IMR-90 (cell line): ENCODE measurements at regions not wholly inside any gene's neighbourhood (a gene's known extent, or its start where the extent isn't known, plus 50 kb on each side); places are given as distances from the start of the nearest gene placed in this dataset.

Source experiments
- ATAC-seq: fragments of 200-7000 bp; cut with Tn5 transposase; 2 replicates; pipeline ENCODE4 v1.9.1; 2020; ENCODE audit warnings: low read depth, mild to moderate bottlenecking, moderate library complexity
- BruUV-seq: library from RNA; stranded (reverse); fragments of 400-500 nt; replicated peaks from 2 replicates; lab custom pipeline; 2021; lab: Mats Ljungman, UMichigan
- CTCF ChIA-PET: fragments of 300-600 bp; formaldehyde crosslinking; extraction: SDS; loops from one replicate; lab custom pipeline; 2021; ENCODE audit warnings: antibody characterized with exemption; lab: Yijun Ruan, JAX
- POLR2A ChIA-PET: fragments of 300-600 bp; sonication (Branson Sonifier 250); formaldehyde crosslinking; loops from one replicate; lab custom pipeline; 2022; ENCODE audit warnings: antibody characterized with exemption; ENCODE audit not compliant: unreplicated experiment; lab: Charles Lee
- DNase-seq: peaks from one replicate; pipeline ENCODE4 v3.0.0; 2013
- H2AFZ ChIP-seq: replicated peaks from 2 replicates; pipeline ENCODE3; 2013; ENCODE audit warnings: low read length, mild to moderate bottlenecking; ENCODE audit not compliant: poor library complexity
- H2AK5ac ChIP-seq: 2 replicates; pipeline ENCODE4 v1.6.1; 2013; ENCODE audit warnings: low read depth, low read length, inconsistent platforms
- H2AK9ac ChIP-seq: replicated peaks from 2 replicates; pipeline ENCODE3; 2013; ENCODE audit warnings: mild to moderate bottlenecking, low read depth, low read length, moderate library complexity; ENCODE audit not compliant: poor library complexity
- H2BK120ac ChIP-seq: 2 replicates; pipeline ENCODE4 v1.6.1; 2013; ENCODE audit warnings: low read depth, low read length, inconsistent platforms
- H2BK15ac ChIP-seq: 3 replicates; pipeline ENCODE4 v1.6.1; 2013; ENCODE audit warnings: low read depth, low read length, inconsistent platforms
- H2BK20ac ChIP-seq: 2 replicates; pipeline ENCODE4 v1.6.1; 2013; ENCODE audit warnings: low read depth, mild to moderate bottlenecking, inconsistent platforms, low read length, moderate library complexity
- H2BK5ac ChIP-seq: 2 replicates; pipeline ENCODE4 v1.6.1; 2013; ENCODE audit warnings: mild to moderate bottlenecking, low read depth, low read length, inconsistent platforms; ENCODE audit not compliant: poor library complexity, severe bottlenecking
- H3K14ac ChIP-seq: replicated peaks from 2 replicates; pipeline ENCODE4 v1.6.1; 2013; ENCODE audit warnings: low read depth, low read length, inconsistent platforms
- H3K18ac ChIP-seq: 2 replicates; pipeline ENCODE4 v1.6.1; 2013; ENCODE audit warnings: low read depth, low read length, control low read depth
- H3K23ac ChIP-seq: 2 replicates; pipeline ENCODE4 v1.6.1; 2013; ENCODE audit warnings: low read depth, low read length, inconsistent platforms
- H3K27ac ChIP-seq: 2 replicates; pipeline ENCODE4 v1.5.1; 2013; ENCODE audit warnings: mild to moderate bottlenecking, control low read depth, low read length; ENCODE audit not compliant: insufficient read depth
- H3K27me3 ChIP-seq: 2 replicates; pipeline ENCODE4 v1.6.1; 2013; ENCODE audit warnings: low read length; ENCODE audit not compliant: control insufficient read depth, insufficient read depth
- H3K36me3 ChIP-seq: 2 replicates; pipeline ENCODE4 v1.6.1; 2013; ENCODE audit warnings: low read length, mixed read lengths; ENCODE audit not compliant: control insufficient read depth, insufficient read depth
- H3K4ac ChIP-seq: 2 replicates; pipeline ENCODE4 v1.6.1; 2013; ENCODE audit warnings: low read depth, low read length, inconsistent platforms
- H3K4me1 ChIP-seq: 2 replicates; pipeline ENCODE4 v1.6.1; 2013; ENCODE audit warnings: low read length, mixed read lengths; ENCODE audit not compliant: control insufficient read depth, insufficient read depth
- H3K4me2 ChIP-seq: 2 replicates; pipeline ENCODE4 v1.6.1; 2013; ENCODE audit warnings: low read depth, mild to moderate bottlenecking, control low read depth, low read length, moderate library complexity
- H3K4me3 ChIP-seq: 2 replicates; pipeline ENCODE4 v1.5.1; 2013; ENCODE audit warnings: low read depth, mild to moderate bottlenecking, control low read depth, low read length, moderate library complexity; ENCODE audit not compliant: insufficient read depth
- H3K56ac ChIP-seq: 2 replicates; pipeline ENCODE4 v1.6.1; 2013; ENCODE audit warnings: low read length, inconsistent platforms; ENCODE audit not compliant: insufficient read depth; ENCODE audit errors: extremely low read depth
- H3K79me1 ChIP-seq, 2 experiments: 2 replicates each; pipeline ENCODE4 v1.6.1; 2013; ENCODE audit warnings: low read length in 2 of 2, inconsistent platforms in 1 of 2, low read depth in 1 of 2
- H3K9ac ChIP-seq: 2 replicates; pipeline ENCODE4 v1.6.1; 2013; ENCODE audit warnings: low read depth, low read length, control low read depth
- H3K9me1 ChIP-seq: 2 replicates; pipeline ENCODE4 v1.6.1; 2013; ENCODE audit warnings: low read length, inconsistent platforms; ENCODE audit not compliant: insufficient read depth
- H3K9me3 ChIP-seq: 2 replicates; pipeline ENCODE4 v1.6.1; 2013; ENCODE audit warnings: low read length; ENCODE audit not compliant: control insufficient read depth, insufficient read depth
- H4K20me1 ChIP-seq: 2 replicates; pipeline ENCODE4 v1.6.1; 2013; ENCODE audit warnings: low read length, inconsistent platforms; ENCODE audit not compliant: insufficient read depth
- H4K5ac ChIP-seq: 2 replicates; pipeline ENCODE4 v1.6.1; 2013; ENCODE audit warnings: mild to moderate bottlenecking, low read depth, low read length, control low read depth
- H4K8ac ChIP-seq, 2 experiments: 2 replicates each; pipeline ENCODE4 v1.6.1; 2013; ENCODE audit warnings: low read depth in 2 of 2, low read length in 2 of 2, control low read depth in 1 of 2, inconsistent platforms in 1 of 2
- H4K91ac ChIP-seq: 2 replicates; pipeline ENCODE4 v1.6.1; 2013; ENCODE audit warnings: low read depth, low read length, inconsistent platforms; ENCODE audit not compliant: insufficient read depth
- USF2 ChIP-seq: fragments of 150-350 bp; IDR thresholded peaks from 2 replicates; pipeline ENCODE4 v1.6.1; 2017; ENCODE audit warnings: mild to moderate bottlenecking, antibody characterized with exemption, low read length, low read depth
- WGBS, 2 experiments: methylation state at CpG; one replicate each; pipeline versions ENCODE4 v1.1.5 to v1.1.7; 2013; ENCODE audit warnings: missing lambda C conversion rate in 2 of 2; ENCODE audit not compliant: insufficient read length in 1 of 2; ENCODE audit errors: extremely low coverage in 2 of 2; 5-methylcytosine and 5-hydroxymethylcytosine counted together
- dilution Hi-C: fragments of 300-500 bp; cut with HindIII; formaldehyde crosslinking; loops from one replicate; pipeline ENCODE4 v1.14.3; 2018; ENCODE audit warnings: low sequenced_read_pairs; ENCODE audit not compliant: unreplicated experiment
- in situ Hi-C: fragments of 300-500 bp; cut with MboI; formaldehyde crosslinking; loops from 3 replicates; pipeline ENCODE4 v1.14.3; 2019; ENCODE audit warnings: low sequenced_read_pairs, inconsistent platforms, mixed read lengths
- intact Hi-C: fragments of 100-400 bp; cut with micrococcal nuclease; formaldehyde crosslinking; loops from 2 replicates; pipeline ENCODE4 v1.10.0; 2022

- no peaks in the 10 kb centered on the region for H3K27me3 ChIP-seq
- H4K5ac ChIP-seq = no peak overlapping the region
- ChIA-PET CTCF (no interaction called here), POLR2A (no interaction called here)
- H3K14ac ChIP-seq = no peak overlapping the region
- H2BK20ac ChIP-seq = no peak overlapping the region
- no CpG with 5 or more reads among the region's 7 CpGs for WGBS, 2 experiments
- no peak overlapping the region for H3K18ac ChIP-seq
- H3K9me3 ChIP-seq = no peaks in the 10 kb centered on the region
- H2AFZ ChIP-seq = no peak overlapping the region
- BruUV-seq = no TSS peak
- dilution Hi-C loops (no loop called here), in situ Hi-C loops (no loop called here), intact Hi-C loops (no loop called here)
- H2AK5ac ChIP-seq = no peak overlapping the region
- H3K23ac ChIP-seq = no peak overlapping the region
- no peak overlapping the region for H2BK120ac ChIP-seq
- H3K56ac ChIP-seq = no peak overlapping the region
- no peak for TF ChIP-seq USF2
- no peak overlapping the region for H2AK9ac ChIP-seq
- DNase-seq (no peak), ATAC-seq (no peak)
- no peak overlapping the region for H4K91ac ChIP-seq
- H3K9ac ChIP-seq = no peak overlapping the region
- H3K4me1 ChIP-seq = no peaks in the 10 kb centered on the region
- H3K4me2 ChIP-seq = no peak overlapping the region
- H3K9me1 ChIP-seq = no peaks in the 10 kb centered on the region
- no peak overlapping the region for H3K27ac ChIP-seq
- H2BK5ac ChIP-seq = no peak overlapping the region
- no peaks in the 10 kb centered on the region for H4K20me1 ChIP-seq
- no peak overlapping the region for H3K4ac ChIP-seq
- H3K4me3 ChIP-seq = no peak overlapping the region
- H3K79me1 ChIP-seq = no peaks in the 10 kb centered on the region
- H3K36me3 ChIP-seq = no peaks in the 10 kb centered on the region
- no peak overlapping the region for H4K8ac ChIP-seq
- H2BK15ac ChIP-seq = no peak overlapping the region
Observed at GRCh38 chr10:64060389-64060788, 539.2 kb downstream of the REEP3 start.
